NCI-H2227 (cell line): ENCODE measurements at regions not wholly inside any gene's neighbourhood (a gene's known extent, or its start where the extent isn't known, plus 50 kb on each side); places are given as distances from the start of the nearest gene placed in this dataset.

ENCODE experiments used
- DNase-seq: peaks from one replicate; lab custom pipeline; 2025; ENCODE audit not compliant: unreplicated experiment; lab: John Stamatoyannopoulos, UW

DNA sequence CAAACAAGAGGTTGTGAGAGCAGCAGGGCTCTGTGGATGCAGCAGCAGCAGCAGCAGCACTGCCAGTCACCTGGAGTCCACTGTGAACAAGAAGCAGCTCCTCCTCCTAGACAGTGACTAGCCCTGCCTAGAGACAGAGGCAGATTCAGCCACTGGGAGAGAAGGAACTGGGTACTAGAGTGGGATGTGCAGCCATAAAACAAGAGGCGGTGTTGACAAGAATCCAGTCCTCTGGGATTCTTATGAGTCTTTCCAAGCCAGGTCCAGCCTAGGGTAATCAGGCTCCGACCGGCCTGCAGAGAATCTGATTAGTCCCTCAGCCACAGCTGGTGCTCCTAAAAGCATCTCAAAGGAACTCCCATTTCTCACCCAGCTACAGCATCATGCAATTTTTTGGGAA is 83.9 kb upstream of the USP47 start:
- DNase-seq = peak; percentile 18

- no peak for DNase-seq
These were observed 85.1 kb upstream of the USP47 start for GRCh38 chr11:11756718-11757117.

DNA sequence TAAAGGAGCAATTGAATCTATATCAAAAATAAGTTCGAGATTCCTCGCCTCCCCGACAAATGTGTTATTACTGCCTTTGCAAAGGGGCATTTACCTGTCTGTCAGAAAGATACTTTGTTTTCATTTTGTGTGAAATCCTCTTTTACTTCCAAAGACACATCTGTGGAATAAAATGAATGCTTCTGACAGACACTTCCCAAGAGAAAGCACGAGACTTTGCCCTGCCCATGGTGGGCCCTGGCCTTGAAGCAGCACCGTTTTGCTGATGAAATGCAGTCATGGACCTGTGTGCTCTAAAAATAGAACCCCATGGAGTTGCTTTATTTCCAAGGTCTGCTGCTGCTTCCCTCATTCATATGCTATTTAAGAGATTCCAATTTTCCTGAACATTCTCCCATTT is 85.9 kb upstream of the USP47 start:
- DNase-seq = no peak

DNA sequence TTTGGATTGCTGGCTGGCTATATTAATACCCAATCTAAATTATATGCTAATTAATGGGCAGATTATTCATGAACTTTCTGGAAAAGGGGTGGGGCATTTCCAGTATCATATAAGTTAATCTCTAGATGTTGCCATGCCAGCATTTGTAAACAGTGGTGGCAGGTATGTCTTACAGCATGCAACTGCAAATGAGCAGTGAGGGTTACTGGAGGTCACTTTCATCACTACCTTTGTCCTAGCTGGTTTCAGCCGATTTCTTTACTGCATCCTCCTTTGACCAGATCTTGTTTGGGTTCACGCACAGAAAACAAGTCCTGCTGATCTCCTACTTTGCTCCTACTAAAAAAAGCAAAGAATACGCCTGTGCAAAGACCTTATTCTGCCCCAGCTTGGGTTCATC is 89.1 kb upstream of the USP47 start:
- no peak for DNase-seq

- no peak for DNase-seq
These were observed 91.5 kb upstream of the USP47 start for GRCh38 chr11:11750017-11750878.

- DNase-seq = no peak
These were observed 92.9 kb upstream of the USP47 start for GRCh38 chr11:11748706-11749365.

- DNase-seq = no peak
These were observed 94.2 kb upstream of the USP47 start for GRCh38 chr11:11747570-11747969.

DNA sequence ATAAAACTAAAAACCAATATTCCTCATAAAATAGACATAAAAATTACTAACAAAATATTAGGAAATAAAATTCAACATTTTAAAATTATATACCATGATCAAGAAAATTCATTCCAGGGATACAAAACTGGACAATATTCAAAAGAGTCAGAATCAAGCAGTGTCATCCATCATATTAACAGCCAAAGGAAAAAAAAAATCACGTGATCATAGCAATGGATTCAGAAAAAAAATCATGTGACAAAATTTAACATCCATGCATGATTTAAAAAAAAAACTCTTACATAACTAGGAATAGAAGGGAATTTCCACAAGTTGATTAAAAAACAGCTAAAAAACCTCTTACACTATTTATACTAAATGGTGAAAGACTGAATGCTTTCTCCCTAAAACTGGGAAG is 95.3 kb upstream of the USP47 start:
- DNase-seq = no peak

DNA sequence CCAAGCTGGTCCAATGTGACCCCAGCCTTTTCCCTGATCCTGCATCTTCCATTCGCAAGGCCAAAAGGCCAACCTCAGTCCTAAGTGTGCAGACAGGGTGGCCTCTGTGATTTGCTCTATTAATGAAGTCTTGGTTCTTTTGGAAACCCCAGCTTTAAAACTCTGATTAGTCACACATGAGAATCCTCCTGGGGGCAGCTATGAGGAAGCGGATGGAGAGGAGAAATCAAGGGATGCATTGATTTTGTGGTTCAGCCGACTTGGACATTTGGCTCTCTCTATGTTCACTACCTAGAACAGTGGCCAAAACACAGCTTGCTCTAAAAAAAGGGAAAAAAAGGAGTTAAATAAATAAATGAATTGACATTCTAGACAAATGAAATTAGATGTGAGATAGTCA is 98.6 kb upstream of the USP47 start:
- no peak for DNase-seq

DNA sequence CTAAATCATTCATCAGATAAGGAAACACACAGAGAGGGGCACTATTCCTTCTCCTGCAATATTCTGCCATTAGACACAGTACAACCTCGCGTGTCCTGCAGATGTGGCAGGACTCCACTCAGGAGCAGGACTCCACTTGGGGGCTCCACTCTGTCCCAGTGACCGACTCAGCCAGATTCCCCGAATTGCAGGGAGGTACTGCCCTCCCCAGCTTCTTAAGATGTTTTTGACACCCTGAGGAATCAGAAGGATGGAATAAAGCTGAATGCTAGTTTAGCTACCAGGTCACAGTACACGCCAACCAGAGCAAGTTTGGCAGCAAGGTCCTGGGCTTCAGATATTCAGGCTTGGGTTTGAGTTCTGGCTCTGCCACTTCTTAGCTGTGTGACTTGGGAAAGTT is 99.3 kb upstream of the USP47 start:
- DNase-seq = no peak

- no peak for DNase-seq
These were observed 100.9 kb upstream of the USP47 start for GRCh38 chr11:11740836-11741235.

- peak; percentile 7 for DNase-seq
These were observed 101.6 kb upstream of the USP47 start for GRCh38 chr11:11740073-11740702.

DNA sequence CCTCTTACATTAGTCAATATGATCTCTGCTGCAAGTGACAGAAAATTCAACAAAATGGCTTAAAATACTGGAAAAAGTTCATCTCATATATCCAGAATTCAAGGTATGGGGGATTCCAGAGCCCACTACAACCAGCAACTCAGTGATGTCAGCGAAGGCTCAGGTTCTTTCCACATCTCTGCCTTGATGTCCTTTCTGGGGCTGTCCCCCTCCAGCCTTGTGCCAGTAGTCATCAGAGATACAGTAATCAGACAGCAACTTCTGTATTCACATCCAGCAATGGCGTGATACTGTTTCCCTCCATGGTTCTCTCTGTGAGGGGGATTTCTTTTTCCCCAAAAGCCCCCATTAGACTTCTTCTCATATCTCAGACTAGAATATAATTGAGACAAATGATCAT is 103.4 kb upstream of the USP47 start:
- no peak for DNase-seq

- no peak for DNase-seq
These were observed 106.2 kb upstream of the USP47 start for GRCh38 chr11:11735586-11735985.

GRCh38 chr11:11733246-11733747 is 108.5 kb upstream of the USP47 start:
- no peak for DNase-seq

DNA sequence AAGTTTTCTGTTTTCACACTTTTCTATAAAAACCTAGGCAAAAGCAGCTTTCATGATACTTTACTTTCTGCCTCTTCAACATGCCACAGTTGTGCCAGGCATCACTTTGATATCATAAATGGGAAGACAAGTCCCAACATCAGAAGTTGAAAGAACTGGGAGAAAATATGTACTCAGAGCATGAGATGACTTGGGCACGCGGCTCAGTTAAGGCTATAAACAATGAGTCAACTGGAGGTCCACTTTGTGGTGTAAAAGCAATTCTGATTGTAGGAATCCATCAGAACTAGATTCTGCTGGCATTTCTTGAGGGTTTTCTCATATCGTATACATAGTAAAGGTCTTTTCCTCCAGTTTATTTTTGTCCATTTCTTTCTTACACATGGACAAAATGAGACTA is 109.7 kb upstream of the USP47 start:
- no peak for DNase-seq

DNA sequence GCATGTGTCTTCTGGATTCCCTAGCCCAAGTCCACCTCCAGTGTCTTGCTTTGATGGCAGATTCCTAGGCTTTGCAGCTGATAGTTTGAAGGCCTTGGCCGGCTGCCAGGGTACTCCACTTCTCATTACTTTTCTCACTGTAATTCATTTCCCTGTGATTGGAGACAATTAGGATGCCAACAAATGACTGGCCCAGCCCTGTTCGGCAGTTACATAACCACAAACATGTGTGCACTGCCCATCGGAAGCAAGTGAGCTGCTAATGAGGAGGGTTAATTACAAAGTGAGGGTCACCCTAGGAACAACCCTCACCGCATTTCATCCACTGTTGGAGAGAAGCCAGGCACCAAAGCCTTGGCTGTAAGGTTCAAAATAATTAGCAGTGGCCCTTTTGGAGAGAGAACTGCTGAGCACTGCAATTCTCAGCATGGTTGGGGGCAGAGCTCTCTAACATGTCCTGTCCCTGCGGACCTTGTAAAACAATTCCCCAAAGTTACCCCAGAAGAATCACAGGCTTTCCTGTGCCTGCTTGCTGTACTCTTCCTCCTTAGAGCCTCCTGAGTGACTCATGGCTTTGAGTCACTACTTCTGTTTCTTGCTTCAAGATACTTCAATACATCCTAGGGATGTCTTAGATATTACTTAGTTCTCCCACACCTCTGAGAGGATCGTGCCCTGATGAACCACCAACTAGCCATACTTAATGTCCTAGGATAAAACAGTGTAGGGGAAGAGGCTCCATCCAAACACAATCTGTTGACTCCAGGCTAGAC is 109.7 kb upstream of the GALNT18 start:
- peak; percentile 58 for DNase-seq

DNA sequence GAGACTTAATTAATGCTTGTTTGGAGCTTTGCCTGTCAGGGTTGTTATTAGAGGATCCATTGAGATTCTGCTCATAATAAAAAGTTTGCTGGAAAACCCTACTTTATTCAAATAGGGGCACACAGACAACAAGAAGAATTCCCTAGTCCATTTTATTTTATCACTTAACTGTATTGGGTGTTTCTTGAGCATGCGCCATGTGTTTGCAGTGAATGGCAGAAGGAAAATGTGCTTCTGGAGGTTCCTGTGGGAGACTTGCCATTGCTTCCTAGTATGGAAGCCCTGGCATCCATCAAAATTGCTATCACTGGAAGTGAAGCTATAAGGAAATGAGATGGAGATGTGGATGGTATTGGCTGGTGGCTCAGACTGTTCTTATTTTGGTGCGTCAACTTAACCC is 106.6 kb upstream of the GALNT18 start:
- no peak for DNase-seq

DNA sequence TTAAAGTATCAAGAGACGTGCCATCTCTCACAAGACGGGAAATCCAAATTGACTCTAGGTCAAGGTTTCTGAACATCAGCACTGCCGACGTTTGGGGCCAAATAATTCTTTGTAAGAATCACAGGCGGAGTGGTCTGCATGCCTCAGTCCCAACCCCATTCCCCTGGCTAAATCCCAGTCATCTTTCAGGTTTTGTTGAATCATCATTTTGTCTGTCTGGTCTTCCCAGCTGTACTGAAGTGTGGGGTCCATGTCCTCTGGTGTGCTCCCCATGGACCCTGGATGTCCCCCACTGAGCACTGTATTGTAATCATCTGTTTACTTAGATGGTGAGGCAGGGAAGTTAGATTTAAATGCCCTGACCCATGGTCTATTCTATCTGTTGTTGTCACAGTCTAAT is 103.6 kb upstream of the GALNT18 start:
- no peak for DNase-seq

GRCh38 chr11:11724994-11725393 is 103.2 kb upstream of the GALNT18 start:
- no peak for DNase-seq

- no peak for DNase-seq
These were observed 101.1 kb upstream of the GALNT18 start for GRCh38 chr11:11722861-11723260.
